H1 (cell line): ENCODE measurements at regions not wholly inside any gene's neighbourhood (a gene's known extent, or its start where the extent isn't known, plus 50 kb on each side); places are given as distances from the start of the nearest gene placed in this dataset.

Experiments
- CHD7 ChIP-seq: fragments of 300-600 bp; sonication (generic); IDR thresholded peaks from 2 replicates; pipeline ENCODE4 v1.7.1; 2012; ENCODE audit warnings: low read length, moderate library complexity, mild to moderate bottlenecking, inconsistent platforms; ENCODE audit not compliant: insufficient replicate concordance
- FOSL1 ChIP-seq: IDR thresholded peaks from 2 replicates; pipeline ENCODE4 v1.6.1; 2011; ENCODE audit warnings: mild to moderate bottlenecking, low read depth, low read length, moderate library complexity; ENCODE audit not compliant: insufficient read depth
- POLR2AphosphoS5 ChIP-seq: IDR thresholded peaks from 2 replicates; pipeline ENCODE4 v1.6.1; 2011; ENCODE audit warnings: low read depth, low read length
- RBBP5 ChIP-seq: IDR thresholded peaks from 2 replicates; pipeline ENCODE4 v1.7.1; 2012; ENCODE audit warnings: low read depth, mild to moderate bottlenecking, inconsistent platforms, low read length, moderate library complexity, borderline replicate concordance
- TAF7 ChIP-seq: optimal IDR thresholded peaks from 2 replicates; pipeline ENCODE3; 2011; ENCODE audit warnings: low read depth, mild to moderate bottlenecking, inconsistent platforms, low read length, moderate library complexity, borderline replicate concordance
- TEAD4 ChIP-seq: IDR thresholded peaks from 2 replicates; pipeline ENCODE4 v1.6.1; 2012; ENCODE audit warnings: low read depth, low read length, inconsistent platforms, mixed read lengths

- TF ChIP-seq CHD7 (no peak), FOSL1 (no peak), TAF7 (no peak), RBBP5 (no peak), TEAD4 (no peak), POLR2AphosphoS5 (no peak)
Measured at GRCh38 chrX:131910586-131910985, 112.5 kb upstream of the STK26 start (continued).
